EH (cell line): ENCODE measurements at regions not wholly inside any gene's neighbourhood (a gene's known extent, or its start where the extent isn't known, plus 50 kb on each side); places are given as distances from the start of the nearest gene placed in this dataset.

Source experiments
- DNase-seq: peaks from one replicate; pipeline ENCODE4 v3.0.0-alpha.2; 2015; ENCODE audit warnings: low read depth

DNA sequence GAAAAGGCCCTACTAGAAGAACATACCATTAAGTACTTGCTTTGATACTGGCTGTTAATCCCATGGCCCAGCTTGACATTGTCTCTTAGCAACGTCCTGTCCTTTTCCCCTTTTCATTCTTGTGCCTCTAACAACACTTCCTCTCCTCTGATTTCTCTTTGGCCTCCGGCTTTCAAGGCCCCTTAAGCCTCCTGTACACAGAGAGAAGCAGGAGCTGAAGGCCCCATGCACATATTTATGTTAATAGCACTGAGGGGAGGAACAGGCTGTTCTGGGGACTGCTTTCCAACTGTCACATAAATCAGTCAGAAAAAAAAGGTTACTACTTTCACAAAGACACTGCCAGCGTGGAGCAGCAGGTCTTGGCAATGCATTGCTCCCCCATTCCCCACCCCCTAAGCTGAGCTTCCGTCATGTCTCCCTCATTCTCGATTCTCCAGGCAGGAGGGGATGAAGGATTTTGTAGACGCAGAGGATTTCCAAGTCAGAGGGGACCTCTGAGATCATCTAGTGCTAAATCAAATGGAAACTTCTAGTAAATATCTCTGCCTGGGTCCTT, 257.4 kb upstream of the ADAMTS9 start:
- no peak for DNase-seq

DNA sequence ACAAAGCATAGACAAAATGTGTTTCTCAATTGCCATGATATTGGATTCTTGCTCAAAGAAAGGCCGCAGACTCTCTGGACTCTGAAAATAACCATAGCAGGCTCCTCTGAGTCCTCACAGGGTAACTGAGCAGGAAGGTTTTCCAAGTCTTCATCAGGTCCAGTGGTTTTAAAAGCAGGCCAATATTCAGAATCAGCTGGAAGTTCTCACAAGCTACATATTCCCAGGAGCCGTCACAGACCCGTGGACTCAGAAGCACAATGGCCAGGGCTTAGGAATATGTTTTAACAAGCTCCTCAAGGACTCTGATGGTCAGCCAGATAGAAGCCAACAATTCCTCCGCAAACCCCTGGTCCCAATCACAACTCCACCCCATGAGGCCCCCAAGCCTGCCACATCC, 256.1 kb upstream of the ADAMTS9 start:
- no peak for DNase-seq

DNA sequence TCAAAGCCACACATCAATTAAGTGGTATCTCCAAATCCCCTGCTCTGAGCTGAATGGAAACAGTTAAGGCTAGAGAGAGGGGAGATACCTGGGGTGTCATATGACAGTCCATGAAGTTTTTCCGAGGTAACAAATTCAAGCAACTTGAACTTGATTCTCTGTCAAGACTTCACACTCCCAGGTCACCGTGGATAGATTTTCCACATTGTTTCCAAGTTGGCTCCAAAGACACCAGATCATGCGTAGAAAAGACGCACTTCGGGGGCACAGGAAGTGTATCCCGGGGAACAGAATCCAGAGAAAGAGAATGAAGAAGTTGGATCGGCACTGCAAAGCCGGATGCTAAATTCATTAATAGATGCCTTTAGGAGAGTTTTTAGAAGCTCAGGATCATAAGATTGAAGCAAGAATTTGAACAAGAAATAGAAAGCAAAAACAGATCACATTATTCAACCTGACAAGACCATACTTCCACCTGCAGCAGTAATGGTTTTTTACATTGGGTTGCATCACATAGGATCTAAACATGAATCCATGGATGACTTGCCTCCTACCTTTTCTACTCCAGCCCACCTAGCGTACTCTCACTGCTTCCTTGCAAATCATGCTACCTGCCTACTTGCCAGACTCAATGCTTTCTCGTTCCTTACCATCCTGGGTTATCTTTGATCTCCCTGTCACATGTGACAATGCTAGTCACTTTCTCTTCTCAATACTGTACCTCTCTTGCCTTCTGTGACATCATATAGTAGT, 253.0 kb upstream of the ADAMTS9 start:
- no peak for DNase-seq

DNA sequence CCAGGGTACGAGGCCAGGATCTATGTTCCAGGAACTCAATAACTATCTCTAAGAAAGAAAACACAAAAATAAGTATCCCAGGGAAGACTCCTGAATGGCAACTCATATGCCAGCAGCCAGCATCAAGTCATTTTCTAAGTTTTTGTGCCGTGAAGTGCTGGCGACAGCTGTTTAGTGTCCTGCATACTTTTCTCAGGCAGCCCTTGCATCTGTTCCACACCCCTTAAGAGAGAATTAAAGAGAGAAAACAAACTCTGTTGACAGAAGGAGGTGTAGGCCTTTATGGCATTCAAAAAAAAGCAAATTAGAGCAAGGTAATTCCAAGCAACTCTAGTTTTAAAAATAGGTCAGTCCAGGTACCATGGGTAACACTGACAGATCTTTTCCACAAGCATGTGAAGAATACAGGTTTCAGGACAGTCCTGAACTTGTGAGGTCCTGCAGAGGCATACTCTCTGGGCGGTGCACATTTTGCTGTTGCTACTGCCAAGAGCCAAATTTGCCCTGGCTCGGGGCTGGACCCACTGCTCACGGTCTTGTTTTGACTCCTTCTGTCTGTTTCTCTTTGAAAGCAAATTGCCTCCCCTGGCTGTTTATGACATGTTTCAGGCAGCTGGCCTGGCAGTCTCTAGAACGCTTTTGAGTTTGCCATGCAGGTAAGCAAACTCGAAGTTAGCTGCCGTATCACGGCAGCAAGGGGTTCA, 252.1 kb upstream of the ADAMTS9 start:
- no peak for DNase-seq

DNA sequence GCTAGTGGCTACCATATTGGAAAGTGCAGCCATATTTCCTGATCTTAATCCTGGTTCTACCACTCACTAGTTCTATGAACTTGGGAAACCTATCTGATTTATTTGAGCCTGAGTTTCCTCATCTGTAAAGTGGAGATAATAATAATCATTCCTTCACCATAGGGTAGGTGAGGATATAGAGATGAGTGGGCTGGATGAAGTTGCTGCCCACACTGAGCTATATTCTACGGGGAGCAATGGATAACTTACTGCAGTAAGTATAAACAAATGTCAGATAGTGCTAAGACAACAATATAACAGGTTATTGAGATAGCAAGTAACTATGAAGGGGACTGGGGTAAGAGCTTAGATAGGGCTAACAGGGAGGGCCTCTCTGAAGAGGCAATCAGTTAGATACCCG, 251.5 kb upstream of the ADAMTS9 start:
- no peak for DNase-seq

DNA sequence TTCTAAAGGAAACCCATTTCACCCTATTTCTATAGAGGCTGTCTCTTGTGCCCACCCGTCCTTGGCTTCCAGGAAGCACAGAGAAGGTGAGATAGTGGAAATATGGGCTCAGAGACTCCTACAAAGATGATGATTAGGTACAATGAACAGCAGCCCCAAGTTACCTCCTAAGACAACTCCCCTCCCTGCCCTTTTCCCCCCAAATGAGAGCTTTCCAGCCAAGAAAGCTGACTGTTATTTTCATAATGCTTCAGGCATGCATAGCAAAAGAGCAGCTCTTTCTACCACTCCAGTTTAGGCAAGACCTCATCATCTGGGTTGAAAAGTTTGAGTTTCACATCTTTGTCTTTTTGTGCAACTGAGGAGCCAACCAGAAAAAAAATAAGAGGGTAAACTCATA, 248.8 kb upstream of the ADAMTS9 start:
- DNase-seq: no peak

DNA sequence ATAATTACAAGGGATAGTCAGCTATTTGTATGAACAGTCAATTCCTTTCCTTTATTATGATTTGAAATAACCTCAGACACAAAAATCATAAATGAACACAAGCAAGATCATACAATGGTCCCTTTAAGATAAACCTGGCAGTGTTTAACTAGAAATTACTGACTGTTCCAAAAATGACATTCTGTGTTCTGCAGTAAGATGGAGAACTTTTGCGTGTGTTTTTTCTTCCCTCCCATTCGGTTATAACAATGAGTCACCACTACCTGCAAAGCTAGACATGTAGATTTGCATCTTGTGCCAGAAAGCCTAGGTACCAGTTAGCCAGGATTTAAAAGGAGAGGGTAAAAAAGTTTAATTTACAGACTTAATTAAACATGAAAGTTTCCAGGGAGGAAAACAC, 248.2 kb upstream of the ADAMTS9 start:
- no peak for DNase-seq

DNA sequence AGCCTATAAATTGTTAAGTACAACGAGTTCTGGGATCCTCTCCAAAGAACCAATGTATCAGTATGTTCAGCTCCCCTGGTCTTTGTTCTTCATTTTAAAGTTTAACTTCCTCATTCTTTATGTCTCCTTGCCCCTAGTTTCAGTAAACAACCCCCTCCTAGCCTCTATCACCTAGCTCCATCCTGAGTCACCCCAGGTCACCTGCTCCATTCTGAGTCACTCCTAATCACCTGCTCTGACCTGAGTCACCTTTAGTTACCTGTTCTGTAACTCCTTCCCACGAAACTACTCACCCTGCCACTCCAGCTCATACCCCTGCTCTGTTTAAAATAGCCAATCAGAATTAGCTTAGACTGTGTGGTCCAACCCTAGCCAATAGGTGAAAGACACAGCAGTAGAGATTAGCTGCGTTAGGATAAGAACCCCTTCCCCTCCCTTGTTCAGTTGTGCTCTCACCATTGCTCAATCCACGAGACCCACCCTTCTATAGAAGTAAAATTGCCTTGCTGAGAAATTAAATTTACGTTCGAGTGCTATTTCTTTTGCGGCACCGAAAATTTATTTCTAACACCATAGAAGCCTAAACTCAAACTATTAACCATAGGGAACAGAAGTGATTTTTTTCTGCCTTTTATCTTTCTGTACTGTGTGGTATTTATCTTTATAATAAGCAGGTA, 245.0 kb upstream of the ADAMTS9 start:
- DNase-seq: no peak

DNA sequence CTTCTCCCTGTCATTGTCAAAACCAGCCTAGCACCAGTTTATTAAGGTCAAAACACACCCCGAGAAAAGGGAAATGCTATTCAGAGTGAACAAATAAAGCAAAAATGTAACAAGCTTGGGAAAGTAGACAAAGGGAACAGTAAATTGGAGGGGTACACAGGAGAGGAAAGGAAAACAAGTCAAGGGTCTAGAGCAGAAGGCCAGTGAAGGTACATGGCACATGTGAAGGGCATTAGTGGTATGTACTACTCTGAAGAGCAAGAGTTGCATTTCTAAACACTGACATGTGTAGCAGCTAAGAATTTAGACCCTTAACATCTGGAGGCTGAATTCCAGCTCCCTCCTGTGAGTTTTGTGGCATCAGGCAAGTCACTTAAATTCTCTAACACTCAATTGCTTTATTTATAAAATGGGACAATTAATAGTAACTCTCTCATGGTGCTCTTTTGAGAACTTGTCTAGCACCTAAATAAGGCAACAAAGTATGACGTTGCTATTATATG, 244.3 kb upstream of the ADAMTS9 start:
- no peak for DNase-seq

DNA sequence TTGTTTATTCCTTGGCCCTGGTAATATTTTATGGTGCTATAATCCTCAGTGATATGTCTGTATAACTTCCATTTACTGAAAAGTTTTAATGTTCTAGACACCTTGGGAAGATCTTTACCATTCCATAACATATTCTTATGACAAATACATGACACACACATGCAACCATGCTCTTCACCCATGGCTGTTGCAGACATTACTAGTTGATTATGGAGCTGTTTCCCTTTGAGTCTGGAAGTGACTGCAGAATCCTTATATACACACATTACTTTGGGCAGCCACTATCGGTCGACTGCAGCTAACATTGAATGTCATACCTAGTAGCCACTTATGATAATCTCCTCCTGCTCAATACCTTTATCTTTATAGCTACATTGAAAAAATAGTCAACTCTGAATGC, 243.1 kb upstream of the ADAMTS9 start:
- no peak for DNase-seq

DNA sequence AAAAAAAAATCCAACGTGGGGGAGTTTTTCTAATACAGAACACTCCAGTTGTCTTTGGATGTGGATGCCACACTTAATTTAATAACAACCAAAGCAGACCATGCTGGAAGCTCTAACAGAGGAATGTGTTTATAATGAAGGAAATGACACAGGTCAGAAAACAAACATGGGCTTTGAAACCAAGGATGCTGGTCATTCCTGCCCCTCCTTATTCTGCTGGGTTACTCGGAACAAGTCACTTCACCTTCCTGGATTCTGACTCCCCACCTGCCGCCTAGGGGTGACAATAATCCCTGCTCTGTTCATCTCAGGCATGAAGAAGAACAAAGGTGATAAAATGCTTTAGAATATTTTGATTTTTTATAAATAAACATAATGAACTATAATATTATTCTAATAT, 240.9 kb upstream of the ADAMTS9 start:
- no peak for DNase-seq

DNA sequence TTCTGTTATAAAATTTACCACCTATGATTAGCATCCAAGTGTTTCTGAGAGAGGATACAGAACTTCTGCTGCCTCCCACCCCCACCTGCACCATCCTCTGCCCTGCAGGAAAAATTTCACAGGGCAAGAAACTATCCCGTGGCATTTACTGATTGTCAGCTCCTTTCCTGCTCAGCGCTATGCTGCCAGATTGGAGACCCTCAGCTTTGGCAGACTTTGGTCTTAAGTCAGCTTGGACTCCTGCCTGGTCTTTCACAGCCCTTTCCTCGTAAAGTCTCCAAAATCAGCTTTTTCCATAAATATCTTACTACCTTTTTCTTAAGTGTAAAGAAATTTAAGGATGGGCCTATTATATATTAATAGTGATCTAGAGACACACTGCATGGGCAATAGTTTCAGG, 239.9 kb upstream of the ADAMTS9 start:
- no peak for DNase-seq

DNA sequence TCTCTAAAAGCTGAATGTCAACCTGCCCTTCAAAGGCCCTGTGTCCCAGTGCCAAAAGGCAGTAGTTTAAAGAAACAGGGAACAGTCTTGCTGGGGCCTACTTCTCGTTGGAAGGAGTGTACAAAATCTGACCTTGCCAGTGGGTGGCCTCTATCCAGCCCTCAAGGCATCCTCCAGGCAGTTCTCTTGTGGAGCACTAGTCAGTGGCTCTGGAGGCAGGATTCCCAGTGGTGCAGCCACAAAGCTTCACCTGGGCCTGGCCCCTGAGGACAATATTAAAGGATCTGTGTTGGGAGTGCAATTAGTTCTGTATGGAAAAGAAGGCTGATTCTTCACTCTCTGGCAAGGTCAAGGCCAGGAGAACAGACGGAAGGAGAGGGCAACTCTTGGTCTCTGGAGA, 237.8 kb upstream of the ADAMTS9 start:
- no peak for DNase-seq

DNA sequence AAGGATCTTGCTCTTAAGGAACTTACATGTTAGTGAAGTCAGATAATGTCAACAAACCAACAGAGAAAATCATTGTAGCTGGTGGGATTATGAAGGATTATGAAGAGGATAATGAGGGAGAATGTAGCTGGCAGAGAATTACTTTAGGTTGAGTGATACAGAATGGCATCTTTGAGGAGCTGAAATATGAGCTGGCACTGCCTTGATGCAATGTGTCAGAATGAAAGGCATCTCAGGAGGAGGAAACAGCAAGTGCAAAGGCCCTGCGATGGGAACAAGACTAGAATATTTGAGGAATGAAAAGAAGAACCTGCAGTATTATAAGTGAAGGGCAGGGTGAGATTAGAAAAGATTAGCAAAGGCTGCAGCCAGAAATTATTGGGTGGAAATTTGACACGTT, 237.2 kb upstream of the ADAMTS9 start:
- DNase-seq: no peak

DNA sequence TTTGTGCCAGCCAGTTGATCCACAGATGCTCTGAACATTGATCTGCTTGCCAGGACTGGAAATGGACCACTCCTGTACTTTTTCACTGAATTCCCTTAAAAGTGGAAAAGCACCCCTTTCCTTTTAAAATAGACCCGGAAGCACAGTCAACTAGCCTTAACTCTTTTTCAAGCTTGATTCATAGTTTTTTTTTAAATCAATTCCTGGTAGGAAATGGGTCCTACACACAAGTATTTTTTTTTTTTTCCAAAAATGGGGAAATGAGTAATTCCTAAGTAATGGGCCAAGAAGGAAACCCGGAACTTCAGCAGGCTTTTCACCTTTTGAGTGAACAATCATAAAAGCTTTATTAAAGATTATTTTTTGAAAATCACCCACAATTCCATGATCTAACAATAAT, 234.4 kb upstream of the ADAMTS9 start:
- DNase-seq: no peak

DNA sequence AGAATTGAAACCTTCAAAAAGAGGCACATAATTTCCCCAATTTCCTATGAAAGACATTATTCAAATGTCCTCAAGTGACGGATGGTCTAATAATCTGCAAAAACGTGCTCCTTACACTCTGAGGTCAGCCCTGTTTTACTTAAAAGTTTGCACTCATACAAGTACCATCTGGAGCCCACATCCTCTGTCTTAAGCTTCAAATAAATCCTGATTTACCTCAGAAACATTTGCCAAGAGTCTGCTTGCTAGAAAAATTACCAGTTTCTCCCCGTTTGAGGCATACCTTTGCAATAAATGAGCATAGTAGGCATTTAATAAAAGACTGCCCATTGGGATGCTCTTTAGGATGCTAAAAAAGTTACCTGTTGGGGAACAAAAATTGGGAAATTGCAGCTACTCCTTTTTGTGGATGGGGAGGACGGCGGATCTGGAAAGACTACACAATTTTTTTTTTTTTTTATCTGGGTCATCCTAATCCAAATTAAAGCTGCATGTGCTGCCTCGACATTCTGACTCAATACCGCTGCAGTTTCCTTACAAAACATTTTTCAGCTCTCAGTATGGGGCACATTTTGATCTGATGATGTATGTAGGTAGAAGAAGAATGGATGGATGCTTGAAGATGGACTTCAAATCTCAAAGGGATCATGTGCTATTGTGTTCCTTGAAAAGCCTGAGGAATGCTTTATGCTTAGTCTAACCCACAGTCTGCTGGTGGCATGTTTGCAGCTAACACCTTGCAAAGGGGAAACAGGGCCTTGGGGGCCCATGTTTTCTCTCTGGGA, 233.7 kb upstream of the ADAMTS9 start:
- DNase-seq: no peak

DNA sequence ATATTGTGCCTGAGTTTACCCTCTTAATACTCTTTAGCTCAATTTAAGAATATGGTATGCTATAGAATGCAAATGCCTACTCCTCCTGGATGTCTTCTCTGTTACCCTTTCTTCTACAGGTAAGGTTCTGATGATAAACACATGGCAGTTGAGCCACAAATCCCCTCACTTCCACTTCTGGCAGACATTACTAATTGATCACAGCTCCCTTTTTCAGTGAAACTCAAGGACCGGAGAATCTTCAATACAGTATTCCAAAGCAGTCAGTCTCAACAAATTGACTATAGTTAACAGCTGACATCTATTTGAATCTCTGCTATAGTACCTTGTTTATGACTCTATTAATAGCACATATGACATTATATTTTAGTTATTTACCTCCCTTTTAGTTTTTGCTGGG, 232.1 kb upstream of the ADAMTS9 start:
- no peak for DNase-seq

DNA sequence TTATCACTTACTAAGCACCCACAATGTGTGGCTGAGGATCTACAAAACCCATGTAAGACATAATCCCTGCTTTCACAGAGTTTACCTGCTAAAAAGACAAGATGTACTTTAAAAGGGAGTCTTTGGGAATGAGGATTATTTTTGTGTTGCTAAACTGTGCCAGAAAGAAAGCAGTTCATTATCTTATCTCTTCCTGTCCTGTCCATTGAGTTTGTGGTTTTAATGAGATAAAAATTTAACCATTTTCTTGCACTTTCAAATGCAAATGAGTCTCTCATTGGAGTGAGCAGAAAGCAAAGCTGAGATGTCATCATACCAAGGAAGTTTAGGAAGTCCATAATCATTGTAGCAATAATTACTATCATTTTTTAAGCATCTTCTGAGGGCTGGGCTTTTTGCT, 231.2 kb upstream of the ADAMTS9 start:
- no peak for DNase-seq

DNA sequence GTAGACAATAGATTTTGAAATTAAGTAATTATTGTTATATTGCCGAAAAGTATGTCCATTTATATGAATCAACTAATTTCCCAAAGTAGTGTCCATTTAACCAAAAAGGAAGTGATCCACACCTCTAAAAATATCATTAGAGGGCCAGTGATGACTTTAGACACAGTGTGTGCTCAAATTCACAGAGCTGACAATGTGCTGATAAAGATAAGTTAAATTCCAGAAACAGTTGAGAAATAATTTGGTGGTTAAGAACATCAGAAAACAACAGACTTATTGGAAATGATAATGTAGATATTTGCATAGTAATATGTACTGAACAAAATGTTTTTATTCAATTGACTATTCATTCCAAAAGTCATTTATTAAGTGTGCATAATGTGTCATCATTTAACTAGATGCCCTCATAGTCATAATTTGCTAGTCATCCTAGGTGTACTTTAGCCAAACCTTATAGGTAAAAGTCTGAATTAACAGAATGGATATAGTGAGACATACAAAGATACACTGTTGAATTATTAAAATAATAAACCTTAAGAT, 230.2 kb upstream of the ADAMTS9 start:
- no peak for DNase-seq

DNA sequence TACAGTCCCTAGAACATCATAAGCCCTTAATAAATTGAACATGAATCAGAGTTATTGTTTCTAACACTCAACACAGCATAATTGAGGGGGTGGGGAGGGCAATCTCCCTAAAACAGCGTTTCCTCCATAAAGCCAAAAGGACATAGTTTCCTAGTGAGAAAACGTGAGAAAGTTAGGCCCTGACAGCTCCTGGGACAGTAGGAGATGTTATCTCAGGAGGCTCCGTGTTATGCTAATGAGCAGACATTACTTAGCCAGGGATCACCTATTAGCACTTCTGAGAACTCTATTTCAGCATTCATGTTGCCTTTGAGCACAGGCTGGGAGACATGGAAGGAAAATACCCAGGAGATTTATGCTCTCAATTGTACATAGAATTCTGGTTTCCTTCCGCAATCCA, 229.1 kb upstream of the ADAMTS9 start:
- DNase-seq: no peak

DNA sequence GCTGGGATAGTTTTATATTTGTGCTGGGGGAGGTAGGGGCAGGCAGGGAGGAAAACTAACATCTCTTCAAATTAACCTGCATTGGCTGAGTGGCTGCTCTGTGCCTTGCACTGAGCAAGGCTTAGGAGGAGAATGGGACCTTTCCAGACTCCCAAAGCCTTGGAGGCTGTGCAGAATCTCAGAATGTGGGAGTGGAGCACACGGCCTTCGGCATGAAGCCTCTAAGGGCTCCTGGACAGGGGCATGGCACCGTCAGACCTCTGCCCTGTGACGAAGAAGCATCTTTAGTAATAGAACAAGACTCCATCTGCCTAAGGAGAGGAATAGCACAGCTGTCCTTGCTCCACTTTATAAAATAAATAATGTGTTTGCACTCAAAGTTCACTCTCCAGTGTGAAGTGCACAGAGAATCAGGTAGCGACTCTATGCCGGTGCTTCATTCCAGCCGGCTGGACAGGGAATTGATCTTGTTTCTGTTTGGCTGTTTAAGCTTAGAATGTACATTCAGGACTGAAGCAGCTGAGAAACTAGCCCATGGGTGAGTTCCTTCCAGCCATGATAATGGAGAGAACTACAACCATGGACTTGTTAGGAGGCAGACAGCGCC, 228.5 kb upstream of the ADAMTS9 start:
- no peak for DNase-seq
